Activated effector memory CD4-positive, alpha-beta T cell treated with Interleukin-2 at 50 U/mL for 16 hours (primary cell): ENCODE measurements at regions not wholly inside any gene's neighbourhood (a gene's known extent, or its start where the extent isn't known, plus 50 kb on each side); places are given as distances from the start of the nearest gene placed in this dataset.

Source experiments
- DNase-seq: peaks from one replicate; pipeline ENCODE4 v3.0.0-alpha.2; 2020

GRCh38 chr21:14869984-14870852 is 194.6 kb downstream of the NRIP1 start:
- DNase-seq, result no peak

- DNase-seq, result no peak
Observed at GRCh38 chr21:14866859-14867765, 197.7 kb downstream of the NRIP1 start.

GRCh38 chr21:14864211-14865021 is 200.4 kb downstream of the NRIP1 start:
- DNase-seq, result no peak

GRCh38 chr21:14863745-14864210 is 201.0 kb downstream of the NRIP1 start:
- DNase-seq, result no peak

- DNase-seq, result no peak
Observed at GRCh38 chr21:14862794-14863720, 201.7 kb downstream of the NRIP1 start.

GRCh38 chr21:14858311-14858710 is 206.5 kb downstream of the NRIP1 start:
- DNase-seq, result no peak

- DNase-seq, result no peak
Observed at GRCh38 chr21:14857529-14857928, 207.3 kb downstream of the NRIP1 start.

- DNase-seq, result no peak
Observed at GRCh38 chr21:14850394-14850793, 214.4 kb downstream of the NRIP1 start.

- DNase-seq, result no peak
Observed at GRCh38 chr21:14846621-14847020, 218.2 kb downstream of the NRIP1 start.

- DNase-seq, result no peak
Observed at GRCh38 chr21:14844001-14844400, 220.8 kb downstream of the NRIP1 start.

GRCh38 chr21:14842601-14843000 is 222.2 kb downstream of the NRIP1 start:
- no peak for DNase-seq

- no peak for DNase-seq
Observed at GRCh38 chr21:14841511-14842472, 223.0 kb downstream of the NRIP1 start.

- no peak for DNase-seq
Observed at GRCh38 chr21:14838400-14838799, 226.4 kb downstream of the NRIP1 start.

- DNase-seq, result no peak
Observed at GRCh38 chr21:14836950-14837349, 227.8 kb downstream of the NRIP1 start.

- DNase-seq, result no peak
Observed at GRCh38 chr21:14833666-14834351, 231.0 kb downstream of the NRIP1 start.

- no peak for DNase-seq
Observed at GRCh38 chr21:14833241-14833640, 231.6 kb downstream of the NRIP1 start.

- DNase-seq, result no peak
Observed at GRCh38 chr21:14830307-14830706, 234.5 kb downstream of the NRIP1 start.

GRCh38 chr21:14829685-14830084 is 235.1 kb downstream of the NRIP1 start:
- DNase-seq, result no peak

GRCh38 chr21:14827468-14827867 is 237.3 kb downstream of the NRIP1 start:
- DNase-seq, result no peak

- DNase-seq, result no peak
Observed at GRCh38 chr21:14826630-14827029, 238.2 kb downstream of the NRIP1 start.
